AG09319 (cell line): ENCODE measurements at regions not wholly inside any gene's neighbourhood (a gene's known extent, or its start where the extent isn't known, plus 50 kb on each side); places are given as distances from the start of the nearest gene placed in this dataset.

Experiments
- DNase-seq: peaks from one replicate; pipeline ENCODE4 v3.0.0-alpha.2; 2010; ENCODE audit warnings: low read depth; ENCODE audit errors: extremely low read depth
- CTCF ChIP-seq: IDR thresholded peaks from 2 replicates; pipeline ENCODE4 v1.5.1; 2011; ENCODE audit warnings: low read depth, mild to moderate bottlenecking, inconsistent platforms, low read length, moderate library complexity

- no peak for TF ChIP-seq CTCF
- DNase-seq = no peak
Measured at GRCh38 chrX:22542641-22543040, 269.9 kb downstream of the CBLL2 start.

DNA sequence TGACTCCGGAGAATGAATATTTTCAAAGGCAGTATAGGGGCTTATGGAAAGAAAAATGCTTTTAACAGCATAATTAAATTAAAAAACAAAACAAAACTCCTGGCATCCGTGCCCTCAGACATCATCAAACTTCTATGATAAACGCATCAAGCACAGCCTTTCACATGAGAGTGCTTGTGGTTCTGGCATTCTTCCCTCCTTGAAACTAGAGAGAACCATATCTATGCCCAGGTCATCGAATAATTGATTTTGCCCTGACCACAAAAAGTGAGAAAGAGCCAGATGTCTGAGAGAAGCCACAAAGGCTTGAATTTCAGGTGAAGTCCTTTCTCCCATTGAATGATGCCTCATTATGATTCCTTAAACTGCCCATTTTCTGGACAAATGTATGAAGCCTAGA, 286.8 kb downstream of the CBLL2 start:
- DNase-seq = no peak

DNA sequence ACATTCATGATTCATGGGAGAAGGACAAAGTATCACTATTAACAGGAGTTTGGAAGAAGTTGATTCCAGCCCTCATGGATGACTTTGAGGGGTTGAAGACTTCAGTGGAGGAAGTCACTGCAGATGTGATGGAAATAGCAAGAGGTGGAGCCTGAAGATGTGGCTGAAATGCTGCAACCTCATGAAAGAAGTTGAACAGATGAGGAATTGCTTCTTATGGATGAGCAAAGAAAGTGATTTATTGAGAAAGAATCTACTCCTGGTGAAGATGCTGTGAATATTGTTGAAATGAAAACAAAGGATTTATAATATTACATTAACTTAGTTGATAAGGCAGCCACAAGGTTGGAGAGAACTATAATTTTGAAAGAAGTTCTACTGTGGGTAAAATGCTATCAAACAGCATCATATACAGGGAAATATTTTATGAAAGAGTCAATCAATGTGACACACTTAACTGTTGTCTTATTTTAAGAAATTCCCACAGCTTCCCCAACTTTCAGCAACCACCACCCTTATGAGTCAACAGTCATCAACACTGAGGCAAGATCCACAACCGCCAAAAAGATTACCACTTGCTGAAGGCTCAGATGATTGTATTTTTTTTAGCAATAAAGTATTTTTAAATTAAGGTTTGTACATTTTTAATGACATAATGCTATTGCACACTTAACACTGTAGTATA, 302.6 kb downstream of the CBLL2 start:
- no peak for DNase-seq
- TF ChIP-seq CTCF = no peak

More for the DNA sequence above, 286.8 kb downstream of the CBLL2 start:
- no peak for TF ChIP-seq CTCF

DNA sequence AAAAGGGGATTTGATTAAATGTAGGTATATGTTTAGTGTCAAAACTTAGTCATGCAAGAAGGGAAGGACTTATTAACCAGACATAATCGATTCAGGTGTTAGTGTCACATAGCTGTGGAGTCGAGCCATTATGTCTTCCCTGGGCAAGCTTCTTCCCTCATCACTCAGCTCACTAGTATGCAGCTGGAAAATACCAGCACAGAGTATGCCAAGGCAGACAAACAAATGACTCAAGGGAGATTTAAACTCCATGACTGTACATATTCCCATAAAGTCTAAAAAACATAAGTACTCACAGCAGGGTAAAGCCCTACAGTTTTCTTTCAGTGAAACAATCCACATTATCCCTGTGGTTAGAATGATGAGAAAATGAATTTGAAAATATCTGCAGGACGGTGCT, 304.5 kb downstream of the CBLL2 start:
- no peak for TF ChIP-seq CTCF
- DNase-seq = peak; percentile 12

- DNase-seq = no peak
- no peak for TF ChIP-seq CTCF
Measured at GRCh38 chrX:22585831-22586230, 313.1 kb downstream of the CBLL2 start.

- no peak for DNase-seq
- TF ChIP-seq CTCF = no peak
Measured at GRCh38 chrX:22589845-22590244, 317.1 kb downstream of the CBLL2 start.

DNA sequence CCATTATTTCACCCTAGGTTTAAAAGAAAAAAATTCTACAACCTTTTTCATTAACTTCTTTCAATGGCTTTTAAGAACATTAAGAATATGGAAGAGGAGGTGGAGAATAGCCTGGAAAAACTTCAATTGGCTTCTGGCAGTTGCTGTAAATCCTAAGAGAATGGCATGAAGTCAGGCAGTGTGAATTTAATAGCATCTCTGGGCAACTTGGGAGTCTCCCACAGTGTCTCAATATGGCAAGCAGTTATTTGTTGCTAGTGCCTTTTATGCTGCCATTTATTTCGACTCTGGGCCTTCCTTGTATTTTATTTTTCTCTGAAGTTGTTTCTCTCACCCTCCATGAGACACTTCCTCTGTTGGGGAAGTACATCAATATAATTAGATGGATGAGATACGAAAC, 322.1 kb downstream of the CBLL2 start:
- no peak for TF ChIP-seq CTCF
- no peak for DNase-seq
